WTC11 (cell line): ENCODE measurements at regions not wholly inside any gene's neighbourhood (a gene's known extent, or its start where the extent isn't known, plus 50 kb on each side); places are given as distances from the start of the nearest gene placed in this dataset.

Experiments
- ATAC-seq: fragments of 200-7000 bp; cut with Tn5 transposase; 2 replicates; pipeline ENCODE4 v1.10.0; 2021; ENCODE audit warnings: mild to moderate bottlenecking, moderate library complexity
- CTCF ChIA-PET: fragments of 300-600 bp; sonication (Branson Sonifier 250); formaldehyde crosslinking; loops from one replicate; lab custom pipeline; 2021; ENCODE audit warnings: antibody characterized with exemption; lab: Charles Lee
- POLR2A ChIA-PET: fragments of 350-600 bp; sonication (Branson Sonifier 250); formaldehyde crosslinking; loops from one replicate; lab custom pipeline; 2021; ENCODE audit warnings: antibody characterized with exemption; lab: Charles Lee
- DNase-seq: peaks from one replicate; pipeline ENCODE4 v3.0.0; 2021; ENCODE audit warnings: low spot score
- H3K27ac Mint-ChIP-seq: 2 replicates; pipeline ENCODE4 v1.8.0; 2021; ENCODE audit warnings: mixed read lengths
- H3K27me3 Mint-ChIP-seq: 2 replicates; pipeline ENCODE4 v1.8.0; 2021; ENCODE audit warnings: low read depth, mild to moderate bottlenecking, moderate library complexity, mixed read lengths
- H3K36me3 Mint-ChIP-seq: 2 replicates; pipeline ENCODE4 v1.8.0; 2021; ENCODE audit warnings: mixed read lengths
- H3K4me1 Mint-ChIP-seq: 2 replicates; pipeline ENCODE4 v1.8.0; 2022; ENCODE audit warnings: mixed read lengths
- H3K4me3 Mint-ChIP-seq: 2 replicates; pipeline ENCODE4 v1.8.0; 2021; ENCODE audit warnings: mild to moderate bottlenecking, moderate library complexity, mixed read lengths
- H3K9me3 Mint-ChIP-seq: 2 replicates; pipeline ENCODE4 v1.8.0; 2021; ENCODE audit warnings: mixed read lengths
- AFF4 ChIP-seq: sonication (generic); formaldehyde crosslinking; IDR thresholded peaks from 2 replicates; pipeline ENCODE4 v1.8.1; 2023; ENCODE audit warnings: mild to moderate bottlenecking, missing genetic modification reagents, borderline replicate concordance
- CBFB ChIP-seq: sonication (generic); formaldehyde crosslinking; IDR thresholded peaks from 2 replicates; pipeline ENCODE4 v1.8.1; 2022; ENCODE audit warnings: mild to moderate bottlenecking, low read depth, missing genetic modification reagents
- CDX4 ChIP-seq: fragments of 250-450 bp; sonication (Bioruptor Pico); IDR thresholded peaks from 2 replicates; pipeline ENCODE4 v1.9.0; 2021; ENCODE audit warnings: moderate library complexity, mild to moderate bottlenecking, inconsistent platforms, borderline replicate concordance
- CTCF ChIP-seq: fragments of 200-600 bp; IDR thresholded peaks from 2 replicates; pipeline ENCODE4 v1.8.0; 2022; ENCODE audit warnings: antibody characterized with exemption
- E2F5 ChIP-seq: sonication (generic); formaldehyde crosslinking; IDR thresholded peaks from 2 replicates; pipeline ENCODE4 v1.8.1; 2022; ENCODE audit warnings: mild to moderate bottlenecking, moderate library complexity, missing genetic modification reagents
- EMX1 ChIP-seq: fragments of 250-450 bp; sonication (Bioruptor Pico); IDR thresholded peaks from 2 replicates; pipeline ENCODE4 v1.8.0; 2021; ENCODE audit warnings: mild to moderate bottlenecking
- ETV6 ChIP-seq: sonication (generic); formaldehyde crosslinking; IDR thresholded peaks from 2 replicates; pipeline ENCODE4 v1.8.1; 2022; ENCODE audit warnings: mild to moderate bottlenecking, missing genetic modification reagents
- FOXP1 ChIP-seq: sonication (generic); formaldehyde crosslinking; IDR thresholded peaks from 2 replicates; pipeline ENCODE4 v1.8.0; 2022; ENCODE audit warnings: missing genetic modification reagents, mild to moderate bottlenecking, moderate library complexity, borderline replicate concordance
- FOXP4 ChIP-seq: sonication (generic); formaldehyde crosslinking; IDR thresholded peaks from 2 replicates; pipeline ENCODE4 v1.8.0; 2022; ENCODE audit warnings: mild to moderate bottlenecking, missing genetic modification reagents
- HMGXB4 ChIP-seq: sonication (generic); formaldehyde crosslinking; IDR thresholded peaks from 2 replicates; pipeline ENCODE4 v1.8.1; 2023; ENCODE audit warnings: mild to moderate bottlenecking, moderate library complexity, missing genetic modification reagents
- IRF1 ChIP-seq: sonication (generic); formaldehyde crosslinking; IDR thresholded peaks from 2 replicates; pipeline ENCODE4 v1.8.0; 2023; ENCODE audit warnings: missing genetic modification reagents
- RORB ChIP-seq: fragments of 250-450 bp; sonication (Bioruptor Pico); IDR thresholded peaks from 2 replicates; pipeline ENCODE4 v1.9.0; 2021; ENCODE audit warnings: mild to moderate bottlenecking
- SMAD3 ChIP-seq: sonication (generic); formaldehyde crosslinking; IDR thresholded peaks from 2 replicates; pipeline ENCODE4 v1.8.0; 2022; ENCODE audit warnings: missing genetic modification reagents, mild to moderate bottlenecking, borderline replicate concordance
- SOX15 ChIP-seq: fragments of 250-450 bp; sonication (Bioruptor Pico); IDR thresholded peaks from 2 replicates; pipeline ENCODE4 v1.9.0; 2021; ENCODE audit warnings: mild to moderate bottlenecking
- USF1 ChIP-seq: sonication (generic); formaldehyde crosslinking; IDR thresholded peaks from 2 replicates; pipeline ENCODE4 v1.8.0; 2022; ENCODE audit warnings: mild to moderate bottlenecking, missing genetic modification reagents
- ZBTB43 ChIP-seq: sonication (generic); formaldehyde crosslinking; IDR thresholded peaks from 2 replicates; pipeline ENCODE4 v1.8.1; 2023; ENCODE audit warnings: mild to moderate bottlenecking, missing genetic modification reagents
- ZNF423 ChIP-seq: fragments of 250-450 bp; sonication (Bioruptor Pico); IDR thresholded peaks from 2 replicates; pipeline ENCODE4 v2.1.2; 2022; ENCODE audit warnings: mild to moderate bottlenecking, moderate library complexity
- ZSCAN18 ChIP-seq: fragments of 250-450 bp; sonication (Bioruptor Pico); IDR thresholded peaks from 2 replicates; pipeline ENCODE4 v2.1.2; 2022; ENCODE audit warnings: mild to moderate bottlenecking, moderate library complexity

- H3K4me3 Mint-ChIP-seq: no peak overlapping the region
- H3K27ac Mint-ChIP-seq: no peak overlapping the region
- H3K9me3 Mint-ChIP-seq: no peaks in the 10 kb centered on the region
- TF ChIP-seq IRF1 (CRISPR knock-in tag) (no peak), CDX4 (no peak), ZSCAN18 (CRISPR knock-in tag) (no peak), FOXP4 (no peak), ZNF423 (CRISPR knock-in tag) (no peak), HMGXB4 (CRISPR knock-in tag) (no peak), AFF4 (no peak), E2F5 (CRISPR knock-in tag) (no peak), USF1 (no peak), RORB (no peak), SOX15 (CRISPR knock-in tag) (no peak), SMAD3 (CRISPR knock-in tag) (no peak), ZBTB43 (CRISPR knock-in tag) (no peak), FOXP1 (CRISPR knock-in tag) (no peak), CBFB (CRISPR knock-in tag) (no peak), ETV6 (CRISPR knock-in tag) (no peak), CTCF (no peak), EMX1 (CRISPR knock-in tag) (no peak)
- ChIA-PET CTCF (no interaction called here), POLR2A (no interaction called here)
- H3K4me1 Mint-ChIP-seq: no peaks in the 10 kb centered on the region
- DNase-seq (no peak), ATAC-seq (no peak)
- H3K36me3 Mint-ChIP-seq: no peaks in the 10 kb centered on the region
- no peaks in the 10 kb centered on the region for H3K27me3 Mint-ChIP-seq
Observed at GRCh38 chr6:112574190-112574589, 227.1 kb downstream of the RFPL4B start.
